ENCODE measurements at regions not wholly inside any gene's neighbourhood (a gene's known extent, or its start where the extent isn't known, plus 50 kb on each side); places are given as distances from the start of the nearest gene placed in this dataset.
A peak's percentile ranks its signal among the peaks of the same experiment; 100 is the strongest.

DNA sequence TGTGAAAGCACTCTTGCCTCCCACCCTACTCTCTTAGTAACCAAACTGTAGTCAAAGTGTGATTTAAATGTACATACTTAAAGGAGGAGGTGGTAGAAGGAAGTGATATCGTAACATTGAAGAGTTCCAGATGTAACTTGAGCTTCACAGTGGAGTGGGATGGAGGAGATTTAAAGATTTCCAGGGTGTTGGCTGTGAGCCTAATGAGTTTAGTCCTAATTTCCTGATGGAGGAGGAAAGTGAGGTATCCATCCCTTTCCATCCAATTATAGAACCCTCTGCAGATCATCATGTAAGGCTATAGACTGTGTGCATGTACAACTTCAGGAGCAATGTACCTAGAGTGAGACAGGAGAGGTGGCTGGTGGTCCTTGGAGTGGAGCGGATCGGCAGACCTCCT lies 1163.9 kb upstream of the SEMA6A start:
- TF ChIP-seq, protein P1, sequence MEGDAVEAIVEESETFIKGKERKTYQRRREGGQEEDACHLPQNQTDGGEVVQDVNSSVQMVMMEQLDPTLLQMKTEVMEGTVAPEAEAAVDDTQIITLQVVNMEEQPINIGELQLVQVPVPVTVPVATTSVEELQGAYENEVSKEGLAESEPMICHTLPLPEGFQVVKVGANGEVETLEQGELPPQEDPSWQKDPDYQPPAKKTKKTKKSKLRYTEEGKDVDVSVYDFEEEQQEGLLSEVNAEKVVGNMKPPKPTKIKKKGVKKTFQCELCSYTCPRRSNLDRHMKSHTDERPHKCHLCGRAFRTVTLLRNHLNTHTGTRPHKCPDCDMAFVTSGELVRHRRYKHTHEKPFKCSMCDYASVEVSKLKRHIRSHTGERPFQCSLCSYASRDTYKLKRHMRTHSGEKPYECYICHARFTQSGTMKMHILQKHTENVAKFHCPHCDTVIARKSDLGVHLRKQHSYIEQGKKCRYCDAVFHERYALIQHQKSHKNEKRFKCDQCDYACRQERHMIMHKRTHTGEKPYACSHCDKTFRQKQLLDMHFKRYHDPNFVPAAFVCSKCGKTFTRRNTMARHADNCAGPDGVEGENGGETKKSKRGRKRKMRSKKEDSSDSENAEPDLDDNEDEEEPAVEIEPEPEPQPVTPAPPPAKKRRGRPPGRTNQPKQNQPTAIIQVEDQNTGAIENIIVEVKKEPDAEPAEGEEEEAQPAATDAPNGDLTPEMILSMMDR (IDR thresholded peaks at IDR 0.05), result no peak
- TF ChIP-seq EP300 (IDR thresholded peaks at IDR 0.05) (no peak), POLR2AphosphoS5 (IDR thresholded peaks at IDR 0.05) (no peak), POLR2A (IDR thresholded peaks at IDR 0.05) (no peak)
- Histone ChIP-seq H3K27me3 (no peaks in the 10 kb centered on the region), H3K9me3 (no peaks in the 10 kb centered on the region), H3K4me1 (no peaks in the 10 kb centered on the region), H3K36me3 (no peaks in the 10 kb centered on the region), H3K27ac (no peak overlapping the region), H3K4me3 (no peak overlapping the region)
- peak in 1 of 2 donors; percentile 7 for DNase-seq
- WGBS, 5 donors, result 64 to 88% (median 78%) methylated on average over 3 of the region's 3 CpGs
- intact Hi-C loops (cut with DNase I; ENCODE audit: low total_unique reads), result no loop called here

DNA sequence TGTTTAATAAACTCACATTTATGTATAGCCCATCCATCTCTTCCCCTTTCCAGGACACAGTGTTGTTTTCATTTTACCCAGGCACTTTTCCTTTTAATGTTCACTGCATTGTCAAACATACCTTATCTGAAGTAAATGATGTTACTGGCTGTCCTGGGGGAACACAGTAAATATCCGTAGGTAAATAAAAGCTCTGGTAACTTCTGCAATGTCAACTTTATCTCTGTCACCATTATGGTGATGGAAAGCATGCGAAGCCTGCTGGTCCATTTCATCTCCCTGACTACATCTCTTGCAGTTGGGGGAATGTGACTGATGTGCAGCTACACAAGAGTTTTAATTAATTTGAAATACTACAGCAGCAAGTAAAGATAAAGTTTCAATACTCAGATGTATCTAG lies 1162.1 kb upstream of the SEMA6A start:
- H3K36me3 ChIP-seq, result no peaks in the 10 kb centered on the region
- H3K27ac ChIP-seq, result no peak overlapping the region
- intact Hi-C loops (cut with DNase I; ENCODE audit: low total_unique reads), result no loop called here
- H3K9me3 ChIP-seq, result no peaks in the 10 kb centered on the region
- 76 to 92% (median 88%) methylated on average over 2 of the region's 2 CpGs for WGBS, 5 donors
- no peaks in the 10 kb centered on the region for H3K27me3 ChIP-seq
- TF ChIP-seq POLR2A (IDR thresholded peaks at IDR 0.05) (no peak), EP300 (IDR thresholded peaks at IDR 0.05) (no peak), POLR2AphosphoS5 (IDR thresholded peaks at IDR 0.05) (no peak)
- TF ChIP-seq, protein P1 (IDR thresholded peaks at IDR 0.05), result no peak
- no peak for DNase-seq
- H3K4me1 ChIP-seq, result peaks cover 0 to 11% (median 1%) of the 10 kb centered on the region in 4 donors
- no peak overlapping the region for H3K4me3 ChIP-seq

DNA sequence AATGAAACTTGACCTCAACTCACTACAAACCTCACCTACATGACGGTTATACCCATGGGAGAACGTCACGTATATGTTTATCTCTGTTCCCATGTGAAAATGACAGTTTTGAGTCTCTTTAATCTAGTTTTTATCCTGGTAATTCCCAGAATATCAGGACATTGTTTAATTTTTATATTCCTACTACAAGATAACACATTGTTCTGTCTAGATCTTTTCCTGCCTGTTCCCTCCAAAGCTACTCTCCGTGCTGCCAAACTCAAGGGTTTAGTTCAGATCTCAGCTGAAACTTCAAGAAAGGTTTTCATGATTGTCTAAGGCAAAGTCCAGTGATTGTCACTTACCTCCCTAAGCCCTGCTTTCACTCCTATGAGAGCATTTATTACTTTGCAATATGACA lies 1159.4 kb upstream of the SEMA6A start:
- H3K27me3 ChIP-seq, result no peaks in the 10 kb centered on the region
- no peaks in the 10 kb centered on the region for H3K36me3 ChIP-seq
- 81 to 89% (median 86%) methylated on average over 4 of the region's 4 CpGs for WGBS, 5 donors
- intact Hi-C loops (cut with DNase I; ENCODE audit: low total_unique reads), result no loop called here
- H3K9me3 ChIP-seq, result no peaks in the 10 kb centered on the region
- TF ChIP-seq EP300 (IDR thresholded peaks at IDR 0.05) (no peak), POLR2A (IDR thresholded peaks at IDR 0.05) (no peak)
- no peak overlapping the region for H3K4me3 ChIP-seq
- no peak overlapping the region for H3K27ac ChIP-seq
- DNase-seq, result no peak
- H3K4me1 ChIP-seq, result peaks cover 0 to 22% (median 7%) of the 10 kb centered on the region in 4 donors

DNA sequence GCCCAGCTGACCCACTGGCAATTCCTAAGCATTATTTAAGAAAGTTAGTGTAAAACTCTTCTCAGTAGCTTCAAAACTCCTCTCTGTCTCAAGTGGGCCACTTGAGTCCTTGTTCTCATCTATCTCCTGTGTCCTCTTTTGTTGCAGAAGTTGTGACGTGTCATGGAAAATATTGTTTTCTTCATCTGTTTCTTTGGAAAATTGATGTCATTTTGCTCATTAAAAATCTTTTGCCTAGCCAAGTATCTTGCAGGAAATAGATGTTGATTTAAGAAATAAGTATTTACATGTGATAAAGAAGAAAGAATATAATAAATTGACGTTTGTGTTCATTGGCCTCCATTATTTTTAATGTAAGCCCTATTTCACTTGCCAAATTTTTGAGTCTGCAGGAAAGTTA lies 1158.4 kb upstream of the SEMA6A start:
- Histone ChIP-seq H3K9me3 (no peaks in the 10 kb centered on the region), H3K4me1 (peaks cover 0 to 22% (median 7%) of the 10 kb centered on the region in 4 donors), H3K36me3 (no peaks in the 10 kb centered on the region), H3K4me3 (no peak overlapping the region), H3K27ac (no peak overlapping the region), H3K27me3 (no peaks in the 10 kb centered on the region)
- TF ChIP-seq POLR2AphosphoS5 (IDR thresholded peaks at IDR 0.05), result no peak
- no peak for TF ChIP-seq EP300 (IDR thresholded peaks at IDR 0.05)
- TF ChIP-seq, protein P1 (IDR thresholded peaks at IDR 0.05), result no peak
- TF ChIP-seq POLR2A (IDR thresholded peaks at IDR 0.05), result no peak
- 44 to 58% (median 52%) methylated on average over 2 of the region's 2 CpGs for WGBS, 5 donors
- peak in 1 of 2 donors; percentile 5 for DNase-seq
- intact Hi-C loops (cut with DNase I; ENCODE audit: low total_unique reads), result no loop called here

DNA sequence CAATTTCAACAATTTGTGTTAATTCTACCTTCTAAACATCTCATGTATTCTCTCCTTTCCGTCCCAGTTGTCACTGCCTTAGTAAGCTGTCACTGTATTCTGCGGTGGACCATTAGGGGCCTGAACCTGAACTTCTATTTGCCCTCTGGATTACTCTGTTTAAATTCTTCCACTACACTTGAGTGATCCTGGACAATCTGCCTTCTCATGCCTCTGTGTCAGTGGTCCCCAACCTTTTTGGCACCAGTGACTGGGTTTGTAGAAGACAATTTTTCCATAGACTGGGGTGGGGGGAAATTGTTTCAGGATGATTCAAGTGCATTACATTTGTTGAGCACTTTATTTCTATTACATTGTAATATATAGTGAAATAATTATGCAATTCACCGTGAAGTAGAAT lies 1157.6 kb upstream of the SEMA6A start:
- no peak for TF ChIP-seq POLR2AphosphoS5 (IDR thresholded peaks at IDR 0.05)
- no peak for TF ChIP-seq EP300 (IDR thresholded peaks at IDR 0.05)
- TF ChIP-seq POLR2A (IDR thresholded peaks at IDR 0.05), result no peak
- TF ChIP-seq, protein P1 (IDR thresholded peaks at IDR 0.05), result no peak
- no peak for DNase-seq
- no peak overlapping the region for H3K4me3 ChIP-seq

More for the DNA sequence above, 1157.6 kb upstream of the SEMA6A start:
- no peaks in the 10 kb centered on the region for H3K27me3 ChIP-seq
- H3K27ac ChIP-seq, result no peak overlapping the region
- 78 to 85% (median 83%) methylated on average over 3 of the region's 3 CpGs for WGBS, 5 donors
- H3K9me3 ChIP-seq, result no peaks in the 10 kb centered on the region
- intact Hi-C loops (cut with DNase I; ENCODE audit: low total_unique reads), result no loop called here
- peaks cover 0 to 22% (median 7%) of the 10 kb centered on the region in 4 donors for H3K4me1 ChIP-seq
- no peaks in the 10 kb centered on the region for H3K36me3 ChIP-seq
